ENCODE measurements at regions not wholly inside any gene's neighbourhood (a gene's known extent, or its start where the extent isn't known, plus 50 kb on each side); places are given as distances from the start of the nearest gene placed in this dataset.

DNA sequence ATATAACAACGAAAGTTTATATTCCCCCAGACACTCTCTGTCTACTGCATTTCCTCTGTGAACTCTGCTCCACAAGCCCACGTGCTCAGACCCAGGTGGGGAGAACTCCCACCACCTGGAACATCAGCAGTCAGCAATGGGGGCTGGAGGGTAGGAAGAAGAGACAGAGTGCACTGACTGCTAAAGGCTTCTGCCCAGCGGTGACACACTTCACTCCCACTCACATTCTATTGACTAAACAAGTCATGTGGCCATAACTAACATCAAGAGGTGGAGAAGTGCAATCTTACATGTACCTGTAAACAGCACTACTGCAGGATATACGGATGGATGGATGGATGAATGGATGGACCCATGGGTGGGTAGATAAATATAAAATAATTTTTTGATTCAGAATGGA is 122.2 kb downstream of the MPP7 start:
- TF ChIP-seq ARNT (IDR thresholded peaks at IDR 0.05) (no peak), TARDBP (IDR thresholded peaks at IDR 0.05) (no peak), NFRKB (IDR thresholded peaks at IDR 0.05) (no peak), ZNF384 (IDR thresholded peaks at IDR 0.05) (no peak), HDGF (IDR thresholded peaks at IDR 0.05; ENCODE audit: borderline replicate concordance) (no peak), BHLHE40 (IDR thresholded peaks at IDR 0.05; ENCODE audit: borderline replicate concordance) (no peak), SUZ12 (IDR thresholded peaks at IDR 0.05) (no peak), SP1 (IDR thresholded peaks at IDR 0.05) (no peak), FOXM1 (IDR thresholded peaks at IDR 0.05; ENCODE audit: borderline replicate concordance) (no peak), FOXK2 (IDR thresholded peaks at IDR 0.05) (no peak), L3MBTL2 (conservative IDR thresholded peaks at IDR 0.05) (no peak)
- TF ChIP-seq, protein P1, sequence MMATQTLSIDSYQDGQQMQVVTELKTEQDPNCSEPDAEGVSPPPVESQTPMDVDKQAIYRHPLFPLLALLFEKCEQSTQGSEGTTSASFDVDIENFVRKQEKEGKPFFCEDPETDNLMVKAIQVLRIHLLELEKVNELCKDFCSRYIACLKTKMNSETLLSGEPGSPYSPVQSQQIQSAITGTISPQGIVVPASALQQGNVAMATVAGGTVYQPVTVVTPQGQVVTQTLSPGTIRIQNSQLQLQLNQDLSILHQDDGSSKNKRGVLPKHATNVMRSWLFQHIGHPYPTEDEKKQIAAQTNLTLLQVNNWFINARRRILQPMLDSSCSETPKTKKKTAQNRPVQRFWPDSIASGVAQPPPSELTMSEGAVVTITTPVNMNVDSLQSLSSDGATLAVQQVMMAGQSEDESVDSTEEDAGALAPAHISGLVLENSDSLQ (IDR thresholded peaks at IDR 0.05): no peak

All from HEK293T (cell line).